ENCODE measurements at regions not wholly inside any gene's neighbourhood (a gene's known extent, or its start where the extent isn't known, plus 50 kb on each side); places are given as distances from the start of the nearest gene placed in this dataset.

DNA sequence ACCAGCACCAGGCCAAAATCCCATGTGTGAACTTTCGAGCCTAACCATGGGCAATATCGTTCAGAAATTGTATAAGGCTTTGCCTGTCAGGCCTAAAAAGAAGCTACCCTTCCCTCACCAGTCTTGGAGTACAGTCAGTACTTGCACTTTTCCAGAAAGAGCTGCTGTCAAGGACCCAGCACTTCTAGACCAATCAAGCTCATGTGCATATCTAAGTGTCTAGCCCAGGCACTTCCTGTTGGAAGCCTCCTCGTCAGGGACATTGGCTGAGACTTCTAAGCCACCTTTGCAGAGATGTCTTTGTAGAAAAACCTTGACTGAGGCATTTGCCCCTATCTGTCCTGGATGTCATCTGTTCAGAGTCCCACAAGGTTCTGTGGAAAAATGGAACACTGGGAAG, 1930.5 kb downstream of the EFNA5 start:
- ChIA-PET POLR2A (no interaction called here), RAD21 (ENCODE audit: low non-redundant PET in 1 of 2, low total read pairs in 2 of 2, uncharacterized antibody in 2 of 2, unreplicated experiment in 2 of 2) (no interaction called here), CTCF (no interaction called here)
- Histone ChIP-seq H2AFZ (ENCODE audit: low read depth, low read length, poor library complexity, severe bottlenecking) (peak overlapping the region; percentile 5), H4K20me1 (ENCODE audit: insufficient read depth) (no peaks in the 10 kb centered on the region), H3K9me2 (ENCODE audit: insufficient read depth) (no peaks in the 10 kb centered on the region), H3K79me2 (ENCODE audit: insufficient read depth, low read length) (no peaks in the 10 kb centered on the region), H3K9me3 (ENCODE audit: control insufficient read depth in 1 of 2, insufficient read depth in 1 of 2, low read depth in 1 of 2, low read length in 2 of 2) (no peaks in the 10 kb centered on the region; a peak in 1 of 4 replicates), H3K27me3 (ENCODE audit: insufficient read depth, low read length) (no peaks in the 10 kb centered on the region), H3K9ac (ENCODE audit: low read length) (no peak overlapping the region), H3K36me3 (ENCODE audit: control insufficient read depth in 1 of 2, insufficient read depth in 2 of 2, low read length in 2 of 2) (no peaks in the 10 kb centered on the region), H3K4me2 (ENCODE audit: low read length) (no peak overlapping the region), H3K4me1 (ENCODE audit: control insufficient read depth in 1 of 2, insufficient read depth in 2 of 2, low read length in 2 of 2) (no peaks in the 10 kb centered on the region), H3K4me3 (replicated peaks in 1 of 2; ENCODE audit: low read depth in 1 of 2, low read length in 2 of 2) (no peak overlapping the region), H3K27ac (ENCODE audit: low read depth, low read length) (no peak overlapping the region)
- intact Hi-C loops (cut with micrococcal nuclease) = no loop called here
- TF ChIP-seq YY1 (IDR thresholded peaks at IDR 0.05; ENCODE audit: extremely low read depth, insufficient replicate concordance, low read depth, low read length) (no peak), EZH2 (IDR thresholded peaks at IDR 0.05) (no peak), POLR2AphosphoS5 (IDR thresholded peaks at IDR 0.05; ENCODE audit: low read depth, low read length) (no peak), ZNF274 (IDR thresholded peaks at IDR 0.05; ENCODE audit: low read depth, low read length) (no peak), EZH2phosphoT487 (IDR thresholded peaks at IDR 0.05; ENCODE audit: borderline replicate concordance) (no peak), TCF7L2 (IDR thresholded peaks at IDR 0.05; ENCODE audit: borderline replicate concordance, extremely low read depth, insufficient read depth, insufficient read length) (no peak), SRF (IDR thresholded peaks at IDR 0.05; ENCODE audit: low read depth) (no peak), JUND (IDR thresholded peaks at IDR 0.05) (no peak), RAD21 (IDR thresholded peaks at IDR 0.05; ENCODE audit: low read depth) (no peak), CEBPB (IDR thresholded peaks at IDR 0.05; ENCODE audit: low read depth) (no peak)
- TF ChIP-seq, protein P1, sequence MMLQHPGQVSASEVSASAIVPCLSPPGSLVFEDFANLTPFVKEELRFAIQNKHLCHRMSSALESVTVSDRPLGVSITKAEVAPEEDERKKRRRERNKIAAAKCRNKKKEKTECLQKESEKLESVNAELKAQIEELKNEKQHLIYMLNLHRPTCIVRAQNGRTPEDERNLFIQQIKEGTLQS (IDR thresholded peaks at IDR 0.05) = no peak
- ATAC-seq = no peak
- no TSS peak for BruUV-seq (replicated peaks)
- DNase-seq (ENCODE audit: low read depth, low spot score) = no peak

DNA sequence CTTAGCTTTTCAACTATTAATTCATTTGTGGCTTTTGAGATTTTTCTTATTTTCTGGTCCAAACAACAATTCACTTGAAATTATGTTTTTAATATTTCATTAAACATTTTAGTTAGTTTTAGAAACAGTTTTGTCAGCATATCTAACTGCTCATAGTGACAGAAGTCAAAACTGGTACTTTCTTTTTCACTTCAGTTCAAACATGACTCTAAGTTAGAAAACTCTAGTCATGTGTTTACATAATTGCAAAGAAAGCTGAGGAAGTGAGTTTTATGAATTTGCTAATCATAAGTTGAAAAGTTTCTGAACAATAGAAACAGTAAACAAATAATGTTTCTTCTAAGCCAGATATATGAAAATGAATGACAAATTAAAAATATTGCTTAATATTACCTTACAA, 1931.0 kb downstream of the EFNA5 start:
- H3K4me2 ChIP-seq (ENCODE audit: low read length) = no peak overlapping the region
- no peak overlapping the region for H3K4me3 ChIP-seq (replicated peaks in 1 of 2; ENCODE audit: low read depth in 1 of 2, low read length in 2 of 2)
- no peak overlapping the region for H2AFZ ChIP-seq (ENCODE audit: low read depth, low read length, poor library complexity, severe bottlenecking)
- H3K4me1 ChIP-seq (ENCODE audit: control insufficient read depth in 1 of 2, insufficient read depth in 2 of 2, low read length in 2 of 2) = no peaks in the 10 kb centered on the region
- H3K9me2 ChIP-seq (ENCODE audit: insufficient read depth) = no peaks in the 10 kb centered on the region
- ChIA-PET RAD21 (ENCODE audit: low non-redundant PET in 1 of 2, low total read pairs in 2 of 2, uncharacterized antibody in 2 of 2, unreplicated experiment in 2 of 2) (no interaction called here), CTCF (no interaction called here), POLR2A (no interaction called here)
- DNase-seq (ENCODE audit: low read depth, low spot score) = no peak
- ATAC-seq = no peak
- no peaks in the 10 kb centered on the region for H3K79me2 ChIP-seq (ENCODE audit: insufficient read depth, low read length)
- BruUV-seq (replicated peaks) = no TSS peak
- H3K27ac ChIP-seq (ENCODE audit: low read depth, low read length) = no peak overlapping the region
- no peaks in the 10 kb centered on the region for H4K20me1 ChIP-seq (ENCODE audit: insufficient read depth)
- no peak for TF ChIP-seq EZH2 (IDR thresholded peaks at IDR 0.05)
- TF ChIP-seq, protein P1 (IDR thresholded peaks at IDR 0.05) = no peak
- no peak for TF ChIP-seq EGR1 (IDR thresholded peaks at IDR 0.05; ENCODE audit: low read depth)
- no peak for TF ChIP-seq TCF7L2 (IDR thresholded peaks at IDR 0.05; ENCODE audit: borderline replicate concordance, extremely low read depth, insufficient read depth, insufficient read length)
- no peak for TF ChIP-seq POLR2AphosphoS5 (IDR thresholded peaks at IDR 0.05; ENCODE audit: low read depth, low read length)
- TF ChIP-seq, protein P2, sequence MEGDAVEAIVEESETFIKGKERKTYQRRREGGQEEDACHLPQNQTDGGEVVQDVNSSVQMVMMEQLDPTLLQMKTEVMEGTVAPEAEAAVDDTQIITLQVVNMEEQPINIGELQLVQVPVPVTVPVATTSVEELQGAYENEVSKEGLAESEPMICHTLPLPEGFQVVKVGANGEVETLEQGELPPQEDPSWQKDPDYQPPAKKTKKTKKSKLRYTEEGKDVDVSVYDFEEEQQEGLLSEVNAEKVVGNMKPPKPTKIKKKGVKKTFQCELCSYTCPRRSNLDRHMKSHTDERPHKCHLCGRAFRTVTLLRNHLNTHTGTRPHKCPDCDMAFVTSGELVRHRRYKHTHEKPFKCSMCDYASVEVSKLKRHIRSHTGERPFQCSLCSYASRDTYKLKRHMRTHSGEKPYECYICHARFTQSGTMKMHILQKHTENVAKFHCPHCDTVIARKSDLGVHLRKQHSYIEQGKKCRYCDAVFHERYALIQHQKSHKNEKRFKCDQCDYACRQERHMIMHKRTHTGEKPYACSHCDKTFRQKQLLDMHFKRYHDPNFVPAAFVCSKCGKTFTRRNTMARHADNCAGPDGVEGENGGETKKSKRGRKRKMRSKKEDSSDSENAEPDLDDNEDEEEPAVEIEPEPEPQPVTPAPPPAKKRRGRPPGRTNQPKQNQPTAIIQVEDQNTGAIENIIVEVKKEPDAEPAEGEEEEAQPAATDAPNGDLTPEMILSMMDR (IDR thresholded peaks at IDR 0.05 in 2 of 3, conservative IDR thresholded peaks at IDR 0.05 in 1 of 3; ENCODE audit: borderline replicate concordance in 1 of 3, insufficient read depth in 1 of 3, low read depth in 2 of 3, low read length in 2 of 3) = no peak
- TF ChIP-seq EZH2phosphoT487 (IDR thresholded peaks at IDR 0.05; ENCODE audit: borderline replicate concordance) = no peak
- intact Hi-C loops (cut with micrococcal nuclease) = no loop called here
- H3K9me3 ChIP-seq (ENCODE audit: control insufficient read depth in 1 of 2, insufficient read depth in 1 of 2, low read depth in 1 of 2, low read length in 2 of 2) = no peaks in the 10 kb centered on the region; a peak in 1 of 4 replicates
- no peak overlapping the region for H3K9ac ChIP-seq (ENCODE audit: low read length)
- H3K27me3 ChIP-seq (ENCODE audit: insufficient read depth, low read length) = no peaks in the 10 kb centered on the region
- no peaks in the 10 kb centered on the region for H3K36me3 ChIP-seq (ENCODE audit: control insufficient read depth in 1 of 2, insufficient read depth in 2 of 2, low read length in 2 of 2)

Data from HCT116 (cell line).